Fibroblast of pulmonary artery (primary cell): ENCODE measurements at regions not wholly inside any gene's neighbourhood (a gene's known extent, or its start where the extent isn't known, plus 50 kb on each side); places are given as distances from the start of the nearest gene placed in this dataset.

Source experiments
- DNase-seq: peaks from one replicate; pipeline ENCODE4 v3.0.0-alpha.2; 2010; ENCODE audit warnings: low read depth
- H3K4me3 ChIP-seq: replicated peaks from 2 replicates; pipeline ENCODE4 v1.5.1; 2011; ENCODE audit warnings: low read depth, mild to moderate bottlenecking, control low read depth, low read length, moderate library complexity
- CTCF ChIP-seq: IDR thresholded peaks from 2 replicates; pipeline ENCODE4 v1.5.1; 2011; ENCODE audit warnings: mild to moderate bottlenecking, control low read depth, low read length, inconsistent platforms; ENCODE audit errors: missing control alignments

DNA sequence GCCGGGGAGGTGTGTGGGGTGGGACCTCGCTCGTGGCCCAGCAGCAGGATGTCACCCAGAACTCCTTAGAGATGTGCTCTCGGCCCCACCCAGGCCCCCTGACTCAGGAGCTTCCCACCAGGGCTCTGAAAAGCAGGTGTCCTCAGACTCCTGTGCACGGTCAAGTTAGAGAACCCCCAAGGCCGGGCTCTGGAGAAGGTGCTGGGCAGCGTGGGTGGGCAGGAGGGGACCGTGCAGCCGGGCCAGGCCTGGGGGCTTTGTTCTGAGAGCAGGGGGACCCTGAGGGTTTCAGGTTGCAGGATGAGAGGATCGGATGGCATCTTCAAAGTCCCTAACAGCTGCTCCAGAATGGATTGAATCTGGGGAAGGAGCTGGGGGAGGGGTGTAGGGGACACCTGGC, 164.4 kb upstream of the CIBAR2 start:
- DNase-seq: no peak
- TF ChIP-seq CTCF: no peak
- no peak overlapping the region for H3K4me3 ChIP-seq

GRCh38 chr16:85278839-85279238, 166.6 kb upstream of the CIBAR2 start:
- no peak overlapping the region for H3K4me3 ChIP-seq
- DNase-seq: no peak
- no peak for TF ChIP-seq CTCF

GRCh38 chr16:85279402-85279801, 167.1 kb upstream of the CIBAR2 start:
- no peak for DNase-seq
- H3K4me3 ChIP-seq: no peak overlapping the region
- no peak for TF ChIP-seq CTCF

GRCh38 chr16:85279825-85280545, 167.7 kb upstream of the CIBAR2 start:
- H3K4me3 ChIP-seq: no peak overlapping the region
- DNase-seq: peak; percentile 31
- no peak for TF ChIP-seq CTCF

GRCh38 chr16:85281181-85281580, 168.9 kb upstream of the CIBAR2 start:
- TF ChIP-seq CTCF: no peak
- DNase-seq: no peak

GRCh38 chr16:85282842-85283241, 170.6 kb upstream of the CIBAR2 start:
- no peak for TF ChIP-seq CTCF
- DNase-seq: no peak
- H3K4me3 ChIP-seq: no peak overlapping the region

More at GRCh38 chr16:85281181-85281580, 168.9 kb upstream of the CIBAR2 start:
- no peak overlapping the region for H3K4me3 ChIP-seq
